OCI-LY7 (cell line): ENCODE measurements at regions not wholly inside any gene's neighbourhood (a gene's known extent, or its start where the extent isn't known, plus 50 kb on each side); places are given as distances from the start of the nearest gene placed in this dataset.

Experiments
- EZH2phosphoT487 ChIP-seq: fragments of 200-600 bp; sonication (generic); IDR thresholded peaks from 2 replicates; pipeline ENCODE4 v1.6.1; 2018; ENCODE audit warnings: low read depth, borderline replicate concordance, mild to moderate bottlenecking, mixed run types, antibody characterized with exemption, low read length, moderate library complexity, mixed read lengths
- TF ChIP-seq, protein P1 (sequence below): fragments of 200-600 bp; sonication (generic); conservative IDR thresholded peaks from 2 replicates; pipeline ENCODE4 v1.5.1; 2014; ENCODE audit warnings: mild to moderate bottlenecking, antibody characterized with exemption, low read length, moderate library complexity, mixed read lengths

DNA sequence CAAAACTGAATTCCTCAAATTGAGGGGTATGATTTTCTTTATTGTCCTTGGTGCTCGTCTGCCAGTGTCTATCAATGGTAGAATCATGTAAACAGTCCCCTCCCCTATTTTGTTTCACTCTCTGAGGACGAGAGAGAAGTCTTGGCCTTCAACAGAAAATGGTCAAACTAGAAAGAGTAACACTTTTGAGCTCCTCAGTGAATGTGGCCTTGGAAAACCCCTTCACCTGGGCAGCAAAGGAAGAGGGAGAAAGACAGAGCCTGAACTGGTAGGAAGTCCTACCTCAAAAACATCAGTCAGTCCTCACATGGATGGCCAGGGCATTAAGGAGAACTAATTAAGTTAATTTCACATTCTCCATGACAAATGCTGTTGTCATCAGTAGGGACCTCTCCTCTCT is 86.1 kb upstream of the TOP3B start:
- TF ChIP-seq, protein P1, sequence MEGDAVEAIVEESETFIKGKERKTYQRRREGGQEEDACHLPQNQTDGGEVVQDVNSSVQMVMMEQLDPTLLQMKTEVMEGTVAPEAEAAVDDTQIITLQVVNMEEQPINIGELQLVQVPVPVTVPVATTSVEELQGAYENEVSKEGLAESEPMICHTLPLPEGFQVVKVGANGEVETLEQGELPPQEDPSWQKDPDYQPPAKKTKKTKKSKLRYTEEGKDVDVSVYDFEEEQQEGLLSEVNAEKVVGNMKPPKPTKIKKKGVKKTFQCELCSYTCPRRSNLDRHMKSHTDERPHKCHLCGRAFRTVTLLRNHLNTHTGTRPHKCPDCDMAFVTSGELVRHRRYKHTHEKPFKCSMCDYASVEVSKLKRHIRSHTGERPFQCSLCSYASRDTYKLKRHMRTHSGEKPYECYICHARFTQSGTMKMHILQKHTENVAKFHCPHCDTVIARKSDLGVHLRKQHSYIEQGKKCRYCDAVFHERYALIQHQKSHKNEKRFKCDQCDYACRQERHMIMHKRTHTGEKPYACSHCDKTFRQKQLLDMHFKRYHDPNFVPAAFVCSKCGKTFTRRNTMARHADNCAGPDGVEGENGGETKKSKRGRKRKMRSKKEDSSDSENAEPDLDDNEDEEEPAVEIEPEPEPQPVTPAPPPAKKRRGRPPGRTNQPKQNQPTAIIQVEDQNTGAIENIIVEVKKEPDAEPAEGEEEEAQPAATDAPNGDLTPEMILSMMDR, result no peak
- no peak for TF ChIP-seq EZH2phosphoT487
